ENCODE measurements at regions not wholly inside any gene's neighbourhood (a gene's known extent, or its start where the extent isn't known, plus 50 kb on each side); places are given as distances from the start of the nearest gene placed in this dataset.

GRCh38 chr9:95368377-95369160 is 51.1 kb upstream of the FANCC start:
- Histone ChIP-seq H3K4me2 (replicated peaks; ENCODE audit: extremely low read depth, low read length, poor library complexity, severe bottlenecking) (no peak overlapping the region), H3K9ac (ENCODE audit: insufficient read depth, low read length, poor library complexity, severe bottlenecking) (no peak overlapping the region), H3K79me2 (ENCODE audit: insufficient read depth, low read length) (no peaks in the 10 kb centered on the region), H4K20me1 (ENCODE audit: insufficient read depth, low read length) (no peaks in the 10 kb centered on the region), H3K27ac (ENCODE audit: low read depth in 1 of 2, low read length in 2 of 2) (no peak overlapping the region), H3K36me3 (replicated peaks in 1 of 2; ENCODE audit: control insufficient read depth in 1 of 2, insufficient read depth in 2 of 2, low read length in 2 of 2) (no peaks in the 10 kb centered on the region), H3K9me3 (replicated peaks in 1 of 2; ENCODE audit: control insufficient read depth in 1 of 2, insufficient read depth in 1 of 2, low read length in 2 of 2) (no peaks in the 10 kb centered on the region), H3K4me3 (replicated peaks in 1 of 3; ENCODE audit: low read depth in 2 of 3, low read length in 3 of 3) (no peak overlapping the region), H3K27me3 (ENCODE audit: control insufficient read depth in 2 of 2, insufficient read depth in 2 of 2, low read length in 2 of 2) (peaks cover 3 to 27% of the 10 kb centered on the region in 2 donors), H3K4me1 (ENCODE audit: control insufficient read depth in 1 of 2, insufficient read depth in 2 of 2, low read length in 2 of 2) (no peaks in the 10 kb centered on the region), H2AFZ (ENCODE audit: insufficient read depth, low read depth, low read length, poor library complexity, severe bottlenecking) (no peak overlapping the region)
- no peak for DNase-seq
- Mint-ChIP-seq H3K9me3 (peaks cover 0 to 6% (median 0%) of the 10 kb centered on the region in 7 donors), H3K27me3 (ENCODE audit: low read depth in 3 of 3) (peaks cover 16 to 41% (median 22%) of the 10 kb centered on the region in 3 donors), H3K27ac (no peak overlapping the region), H3K36me3 (no peaks in the 10 kb centered on the region), H3K4me3 (peak overlapping the region in 1 of 2 donors; percentile 53), H3K4me1 (no peaks in the 10 kb centered on the region)
- 98% methylated on average over 17 of the region's 19 CpGs for WGBS (ENCODE audit: insufficient coverage)
- intact Hi-C loops (cut with micrococcal nuclease) = no loop called here
- TF ChIP-seq CTCF (IDR thresholded peaks at IDR 0.05) = no peak

Measured in CD14-positive monocyte (primary cell).